Sigmoid colon (tissue), 6 donors: ENCODE measurements at regions not wholly inside any gene's neighbourhood (a gene's known extent, or its start where the extent isn't known, plus 50 kb on each side); places are given as distances from the start of the nearest gene placed in this dataset.

Source experiments
- DNase-seq: peaks from one replicate; pipeline ENCODE4 v3.0.0-alpha.2; 2019
- H3K27ac ChIP-seq, 4 donors: fragments of 200-600 bp; sonication (generic); one replicate each; pipeline ENCODE4 v1.5.1; 2016 to 2019; ENCODE audit warnings: mild to moderate bottlenecking in 1 of 4
- H3K27me3 ChIP-seq, 3 donors: fragments of 200-600 bp; sonication (generic); one replicate each; pipeline ENCODE4 v1.5.1; 2019; ENCODE audit warnings: mild to moderate bottlenecking in 1 of 3
- H3K36me3 ChIP-seq, 4 donors: fragments of 200-600 bp; sonication (generic); one replicate each; pipeline ENCODE4 v1.5.1; 2016 to 2019
- H3K4me1 ChIP-seq, 4 donors: fragments of 200-600 bp; sonication (generic); one replicate each; pipeline ENCODE4 v1.5.1; 2017 to 2019
- H3K4me3 ChIP-seq, 4 donors: fragments of 200-600 bp; sonication (generic); one replicate each; pipeline ENCODE4 v1.5.1; 2017 to 2019; ENCODE audit warnings: mild to moderate bottlenecking in 2 of 4, moderate library complexity in 1 of 4
- H3K9me3 ChIP-seq, 4 donors: fragments of 200-600 bp in 3 of 4; sonication (generic) in 3 of 4; one replicate each; pipeline versions ENCODE4 v1.5.1 to v1.6.1; 2013 to 2019
- EP300 ChIP-seq, 4 donors: sonication (generic); formaldehyde crosslinking; IDR thresholded peaks; one replicate each; pipeline ENCODE4 v1.6.1; 2017; ENCODE audit warnings: antibody characterized with exemption in 4 of 4
- POLR2A ChIP-seq, 2 donors: fragments of 450-650 bp; IDR thresholded peaks; one replicate each; pipeline ENCODE4 v1.6.1; 2016; ENCODE audit warnings: antibody characterized with exemption in 2 of 2, mild to moderate bottlenecking in 2 of 2, moderate library complexity in 2 of 2
- POLR2AphosphoS5 ChIP-seq, 4 donors: sonication (generic); formaldehyde crosslinking; IDR thresholded peaks; one replicate each; pipeline ENCODE4 v1.6.1; 2017; ENCODE audit warnings: antibody characterized with exemption in 4 of 4
- WGBS, 2 donors: extraction: QIAGEN DNeasy Blood & Tissue Kit; methylation state at CpG; one replicate each; pipeline ENCODE4 v1.1.7; 2013; 5-methylcytosine and 5-hydroxymethylcytosine counted together
- intact Hi-C: fragments of 100-400 bp; cut with DNase I; formaldehyde crosslinking; loops from one replicate; pipeline ENCODE4 v1.15.1; 2023
- TF ChIP-seq, protein P1 (sequence below), 4 experiments: fragments of 450-650 bp in 3 of 4; fragments of 200-600 bp in 1 of 4; IDR thresholded peaks; one replicate each; pipeline ENCODE4 v1.5.1; 2016 to 2019; ENCODE audit warnings: antibody characterized with exemption in 4 of 4, mild to moderate bottlenecking in 3 of 4, moderate library complexity in 2 of 4
- donor health status: healthy with polysubstance abuse.
- donor health status: healthy.

DNA sequence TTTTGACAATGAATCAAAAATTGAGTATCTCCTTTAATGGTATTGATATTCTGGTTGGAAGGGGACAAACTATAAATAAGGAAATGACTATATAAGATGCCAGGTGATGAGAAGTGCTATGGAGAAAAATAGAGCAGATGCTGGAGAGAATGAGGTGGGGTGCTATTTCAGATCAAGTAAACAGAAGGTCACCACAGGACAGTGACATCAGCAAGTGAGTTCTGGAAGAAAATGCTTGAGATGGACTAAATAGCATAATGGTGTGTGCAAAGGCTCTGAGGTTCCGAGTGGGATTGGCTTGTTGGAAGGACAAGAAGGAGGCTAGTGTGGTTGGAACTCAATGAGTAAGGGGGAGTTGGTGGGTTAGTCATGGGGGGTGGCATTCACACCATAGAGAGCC, 157.5 kb upstream of the SGCD start:
- Histone ChIP-seq H3K36me3 (no peaks in the 10 kb centered on the region), H3K4me3 (no peak overlapping the region), H3K4me1 (no peaks in the 10 kb centered on the region), H3K27me3 (no peaks in the 10 kb centered on the region), H3K9me3 (no peaks in the 10 kb centered on the region), H3K27ac (no peak overlapping the region)
- no peak for DNase-seq
- intact Hi-C loops: no loop called here
- 91 to 93% methylated on average over 1 of the region's 1 CpG for WGBS, 2 donors
- TF ChIP-seq, protein P1, sequence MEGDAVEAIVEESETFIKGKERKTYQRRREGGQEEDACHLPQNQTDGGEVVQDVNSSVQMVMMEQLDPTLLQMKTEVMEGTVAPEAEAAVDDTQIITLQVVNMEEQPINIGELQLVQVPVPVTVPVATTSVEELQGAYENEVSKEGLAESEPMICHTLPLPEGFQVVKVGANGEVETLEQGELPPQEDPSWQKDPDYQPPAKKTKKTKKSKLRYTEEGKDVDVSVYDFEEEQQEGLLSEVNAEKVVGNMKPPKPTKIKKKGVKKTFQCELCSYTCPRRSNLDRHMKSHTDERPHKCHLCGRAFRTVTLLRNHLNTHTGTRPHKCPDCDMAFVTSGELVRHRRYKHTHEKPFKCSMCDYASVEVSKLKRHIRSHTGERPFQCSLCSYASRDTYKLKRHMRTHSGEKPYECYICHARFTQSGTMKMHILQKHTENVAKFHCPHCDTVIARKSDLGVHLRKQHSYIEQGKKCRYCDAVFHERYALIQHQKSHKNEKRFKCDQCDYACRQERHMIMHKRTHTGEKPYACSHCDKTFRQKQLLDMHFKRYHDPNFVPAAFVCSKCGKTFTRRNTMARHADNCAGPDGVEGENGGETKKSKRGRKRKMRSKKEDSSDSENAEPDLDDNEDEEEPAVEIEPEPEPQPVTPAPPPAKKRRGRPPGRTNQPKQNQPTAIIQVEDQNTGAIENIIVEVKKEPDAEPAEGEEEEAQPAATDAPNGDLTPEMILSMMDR (IDR thresholded peaks at IDR 0.05): no peak
- TF ChIP-seq POLR2A (IDR thresholded peaks at IDR 0.05) (no peak), POLR2AphosphoS5 (IDR thresholded peaks at IDR 0.05) (no peak), EP300 (IDR thresholded peaks at IDR 0.05) (no peak)

DNA sequence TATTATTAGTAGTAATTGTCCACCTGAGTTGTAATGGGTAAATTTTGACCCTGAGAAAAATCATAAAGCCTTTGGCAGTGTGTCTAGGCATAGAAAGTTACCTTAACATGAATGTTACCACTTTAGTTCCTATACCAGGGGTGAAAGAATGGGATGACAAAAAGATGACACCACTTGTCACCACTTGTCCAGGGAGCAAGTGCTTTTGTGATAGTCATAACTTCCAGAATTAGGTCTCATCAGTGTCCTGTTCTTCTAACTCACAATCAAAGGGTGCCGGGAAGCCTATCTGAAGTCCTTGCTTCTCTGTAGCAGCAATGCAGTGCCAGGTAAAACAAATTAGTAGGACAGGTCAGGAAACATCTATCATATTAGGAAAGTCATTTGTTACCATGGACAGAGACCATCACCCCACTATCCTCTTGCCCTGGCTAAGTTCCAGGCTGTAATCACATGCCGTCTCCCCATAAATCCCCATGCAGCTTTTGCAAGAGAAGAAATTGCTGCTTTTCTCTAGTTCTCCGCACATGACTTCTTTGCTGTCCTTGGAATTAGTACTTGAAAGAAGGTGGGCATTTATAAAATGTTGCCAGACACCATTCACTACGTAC, 156.5 kb upstream of the SGCD start:
- intact Hi-C loops: no loop called here
- Histone ChIP-seq H3K27ac (no peak overlapping the region), H3K27me3 (no peaks in the 10 kb centered on the region), H3K9me3 (no peaks in the 10 kb centered on the region), H3K4me3 (no peak overlapping the region), H3K4me1 (no peaks in the 10 kb centered on the region), H3K36me3 (no peaks in the 10 kb centered on the region)
- DNase-seq: no peak
- WGBS, 2 donors: 69 to 86% methylated on average over 4 of the region's 4 CpGs
- TF ChIP-seq, protein P1 (IDR thresholded peaks at IDR 0.05): no peak
- no peak for TF ChIP-seq EP300 (IDR thresholded peaks at IDR 0.05)
- no peak for TF ChIP-seq POLR2A (IDR thresholded peaks at IDR 0.05)
- TF ChIP-seq POLR2AphosphoS5 (IDR thresholded peaks at IDR 0.05): no peak

DNA sequence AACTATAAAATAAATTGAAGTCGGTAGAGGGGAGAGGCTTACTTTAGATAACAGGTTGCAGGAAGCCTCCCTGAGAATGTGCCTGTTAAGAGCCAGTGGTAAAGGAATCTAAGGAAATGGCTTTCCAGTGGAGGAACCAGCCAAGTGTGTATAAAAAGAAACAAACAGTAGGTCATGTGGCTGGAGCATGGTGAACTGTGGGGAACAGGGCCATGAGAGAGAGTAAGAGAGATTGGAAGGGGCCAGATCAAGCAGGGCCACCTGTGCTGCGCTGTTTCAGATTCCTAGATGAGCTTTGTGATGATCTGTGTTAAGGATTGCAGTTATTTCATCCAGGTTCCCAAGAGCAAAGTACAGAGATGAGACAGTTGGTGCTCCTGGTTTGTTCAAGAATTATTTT, 152.7 kb upstream of the SGCD start:
- no peak for DNase-seq
- Histone ChIP-seq H3K27ac (no peak overlapping the region), H3K9me3 (no peaks in the 10 kb centered on the region), H3K36me3 (no peaks in the 10 kb centered on the region), H3K4me3 (no peak overlapping the region), H3K27me3 (no peaks in the 10 kb centered on the region), H3K4me1 (no peaks in the 10 kb centered on the region)
- no peak for TF ChIP-seq EP300 (IDR thresholded peaks at IDR 0.05)
- intact Hi-C loops: no loop called here
- 47 to 62% methylated on average over 2 of the region's 2 CpGs for WGBS, 2 donors

DNA sequence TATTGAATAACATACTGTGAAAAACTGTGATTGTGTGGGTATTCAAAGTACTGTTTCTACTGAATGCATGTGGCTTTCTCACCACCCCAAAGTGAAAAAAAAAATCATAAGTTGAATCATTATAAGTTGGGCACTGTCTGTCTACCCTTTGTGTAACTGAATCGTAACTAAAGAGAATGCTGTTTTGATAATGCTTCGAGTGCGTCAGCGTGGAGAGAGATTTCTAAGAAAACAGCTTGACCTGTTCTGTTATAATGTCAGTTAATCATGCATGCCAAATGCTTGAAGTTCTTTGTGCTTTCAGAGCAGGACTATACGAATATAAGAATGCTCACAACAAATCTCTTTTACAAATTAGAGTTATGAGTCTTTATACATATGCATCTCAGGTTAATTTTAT, 148.8 kb upstream of the SGCD start:
- no peaks in the 10 kb centered on the region for H3K27me3 ChIP-seq
- intact Hi-C loops: no loop called here
- H3K4me3 ChIP-seq: no peak overlapping the region
- TF ChIP-seq POLR2A (IDR thresholded peaks at IDR 0.05) (no peak), EP300 (IDR thresholded peaks at IDR 0.05) (no peak), POLR2AphosphoS5 (IDR thresholded peaks at IDR 0.05) (no peak)
- TF ChIP-seq, protein P1 (IDR thresholded peaks at IDR 0.05): no peak
- peaks cover 0 to 10% (median 3%) of the 10 kb centered on the region in 4 donors for H3K9me3 ChIP-seq
- H3K36me3 ChIP-seq: no peaks in the 10 kb centered on the region
- H3K27ac ChIP-seq: no peak overlapping the region
- H3K4me1 ChIP-seq: no peaks in the 10 kb centered on the region
- DNase-seq: no peak
- 80 to 86% methylated on average over 5 of the region's 5 CpGs for WGBS, 2 donors

DNA sequence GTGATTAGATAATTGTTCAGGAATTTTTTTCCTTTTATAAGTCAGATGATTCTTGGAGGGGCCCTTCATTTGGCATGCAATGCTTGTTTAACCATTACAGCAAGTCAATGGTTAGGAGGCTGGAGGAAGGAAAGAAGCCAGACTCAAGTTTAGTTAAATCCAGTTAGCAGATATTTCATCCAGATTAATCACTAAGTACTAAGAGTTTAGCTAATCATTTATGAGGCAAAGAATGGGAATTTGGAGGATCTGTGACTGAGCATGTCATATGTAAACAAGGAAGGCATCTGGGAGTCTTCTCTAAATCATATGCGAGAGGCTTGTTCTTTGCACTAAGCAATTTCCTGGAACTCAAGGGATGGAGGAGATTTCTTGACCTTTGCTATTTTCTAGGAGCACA, 145.3 kb upstream of the SGCD start:
- WGBS, 2 donors: 77 to 80% methylated on average over 1 of the region's 1 CpG
- H3K9me3 ChIP-seq: peaks cover 0 to 10% (median 3%) of the 10 kb centered on the region in 4 donors
- H3K4me1 ChIP-seq: no peaks in the 10 kb centered on the region
- H3K27ac ChIP-seq: no peak overlapping the region
- no peak for DNase-seq
- H3K36me3 ChIP-seq: no peaks in the 10 kb centered on the region
- intact Hi-C loops: no loop called here
- no peak overlapping the region for H3K4me3 ChIP-seq
- TF ChIP-seq, protein P1 (IDR thresholded peaks at IDR 0.05): no peak
- no peaks in the 10 kb centered on the region for H3K27me3 ChIP-seq
